OCI-LY7 (cell line): ENCODE measurements at regions not wholly inside any gene's neighbourhood (a gene's known extent, or its start where the extent isn't known, plus 50 kb on each side); places are given as distances from the start of the nearest gene placed in this dataset.

ENCODE experiments used
- BruUV-seq: library from RNA; stranded (reverse); fragments of 400-500 nt; replicated peaks from 2 replicates; lab custom pipeline; 2021; lab: Mats Ljungman, UMichigan
- CTCF ChIA-PET: fragments of 300-600 bp; sonication (Branson Sonifier 250); formaldehyde crosslinking; loops from one replicate; lab custom pipeline; 2022; ENCODE audit warnings: antibody characterized with exemption; ENCODE audit not compliant: unreplicated experiment; lab: Charles Lee
- POLR2A ChIA-PET: fragments of 300-600 bp; sonication (Branson Sonifier 250); formaldehyde crosslinking; loops from one replicate; lab custom pipeline; 2022; ENCODE audit warnings: antibody characterized with exemption; lab: Charles Lee
- DNase-seq: peaks from one replicate; pipeline ENCODE4 v3.0.0-alpha.2; 2015; ENCODE audit warnings: low spot score
- H2AFZ ChIP-seq: fragments of 200-600 bp; sonication (generic), shearing (Covaris generic); 2 replicates; pipeline ENCODE4 v1.6.1; 2014; ENCODE audit warnings: mild to moderate bottlenecking, antibody characterized with exemption, low read length, moderate library complexity
- H3K27ac ChIP-seq: fragments of 200-600 bp; sonication (generic); 2 replicates; pipeline ENCODE4 v1.5.1; 2014; ENCODE audit warnings: mixed run types, low read depth, mild to moderate bottlenecking, moderate library complexity, low read length, inconsistent platforms; ENCODE audit not compliant: poor library complexity, severe bottlenecking
- H3K36me3 ChIP-seq: fragments of 200-600 bp; sonication (generic); 2 replicates; pipeline ENCODE4 v1.6.1; 2014; ENCODE audit warnings: mild to moderate bottlenecking, antibody characterized with exemption, low read length, moderate library complexity, mixed read lengths; ENCODE audit not compliant: insufficient read depth
- H3K4me1 ChIP-seq: fragments of 200-600 bp; sonication (generic); 2 replicates; pipeline ENCODE4 v1.5.1; 2014; ENCODE audit warnings: mild to moderate bottlenecking, low read length; ENCODE audit not compliant: insufficient read depth, poor library complexity, severe bottlenecking
- H3K4me2 ChIP-seq: fragments of 200-600 bp; sonication (generic); 2 replicates; pipeline ENCODE4 v1.6.1; 2014; ENCODE audit warnings: mild to moderate bottlenecking, low read length
- H3K4me3 ChIP-seq: fragments of 200-600 bp; sonication (generic); 2 replicates; pipeline ENCODE4 v1.5.1; 2014; ENCODE audit warnings: mild to moderate bottlenecking, low read depth, low read length; ENCODE audit not compliant: poor library complexity, severe bottlenecking
- H3K79me2 ChIP-seq: fragments of 200-600 bp; sonication (generic); 2 replicates; pipeline ENCODE4 v1.6.1; 2016; ENCODE audit warnings: low read depth, mild to moderate bottlenecking, low read length, moderate library complexity, mixed read lengths; ENCODE audit not compliant: insufficient read depth
- H3K9me2 ChIP-seq: fragments of 200-600 bp; sonication (generic); 2 replicates; pipeline ENCODE4 v1.6.1; 2016; ENCODE audit warnings: mild to moderate bottlenecking, low read length, mixed read lengths; ENCODE audit not compliant: insufficient read depth
- H3K9me3 ChIP-seq: fragments of 200-600 bp; sonication (generic); 2 replicates; pipeline ENCODE4 v1.6.1; 2014; ENCODE audit warnings: mild to moderate bottlenecking, mixed run types, low read length, mixed read lengths
- H4K20me1 ChIP-seq: fragments of 200-600 bp; sonication (generic); 2 replicates; pipeline ENCODE4 v1.6.1; 2014; ENCODE audit warnings: mild to moderate bottlenecking, antibody characterized with exemption, low read length, moderate library complexity, mixed read lengths; ENCODE audit not compliant: insufficient read depth
- EZH2phosphoT487 ChIP-seq: fragments of 200-600 bp; sonication (generic); IDR thresholded peaks from 2 replicates; pipeline ENCODE4 v1.6.1; 2018; ENCODE audit warnings: low read depth, borderline replicate concordance, mild to moderate bottlenecking, mixed run types, antibody characterized with exemption, low read length, moderate library complexity, mixed read lengths
- intact Hi-C: fragments of 100-400 bp; cut with micrococcal nuclease; formaldehyde crosslinking; loops from one replicate; pipeline ENCODE4 v1.10.0; 2022; ENCODE audit not compliant: unreplicated experiment
- TF ChIP-seq, protein P1 (sequence below): fragments of 200-600 bp; sonication (generic); conservative IDR thresholded peaks from 2 replicates; pipeline ENCODE4 v1.5.1; 2014; ENCODE audit warnings: mild to moderate bottlenecking, antibody characterized with exemption, low read length, moderate library complexity, mixed read lengths

- ChIA-PET POLR2A (no interaction called here), CTCF (no interaction called here)
- H2AFZ ChIP-seq, result no peak overlapping the region
- no peak overlapping the region for H3K4me3 ChIP-seq
- intact Hi-C loops, result no loop called here
- H3K9me2 ChIP-seq, result no peaks in the 10 kb centered on the region
- no peaks in the 10 kb centered on the region for H3K79me2 ChIP-seq
- no peaks in the 10 kb centered on the region for H4K20me1 ChIP-seq
- no TSS peak for BruUV-seq
- DNase-seq, result no peak
- no peaks in the 10 kb centered on the region for H3K36me3 ChIP-seq
- H3K4me2 ChIP-seq, result no peak overlapping the region
- no peaks in the 10 kb centered on the region for H3K4me1 ChIP-seq
- TF ChIP-seq, protein P1, sequence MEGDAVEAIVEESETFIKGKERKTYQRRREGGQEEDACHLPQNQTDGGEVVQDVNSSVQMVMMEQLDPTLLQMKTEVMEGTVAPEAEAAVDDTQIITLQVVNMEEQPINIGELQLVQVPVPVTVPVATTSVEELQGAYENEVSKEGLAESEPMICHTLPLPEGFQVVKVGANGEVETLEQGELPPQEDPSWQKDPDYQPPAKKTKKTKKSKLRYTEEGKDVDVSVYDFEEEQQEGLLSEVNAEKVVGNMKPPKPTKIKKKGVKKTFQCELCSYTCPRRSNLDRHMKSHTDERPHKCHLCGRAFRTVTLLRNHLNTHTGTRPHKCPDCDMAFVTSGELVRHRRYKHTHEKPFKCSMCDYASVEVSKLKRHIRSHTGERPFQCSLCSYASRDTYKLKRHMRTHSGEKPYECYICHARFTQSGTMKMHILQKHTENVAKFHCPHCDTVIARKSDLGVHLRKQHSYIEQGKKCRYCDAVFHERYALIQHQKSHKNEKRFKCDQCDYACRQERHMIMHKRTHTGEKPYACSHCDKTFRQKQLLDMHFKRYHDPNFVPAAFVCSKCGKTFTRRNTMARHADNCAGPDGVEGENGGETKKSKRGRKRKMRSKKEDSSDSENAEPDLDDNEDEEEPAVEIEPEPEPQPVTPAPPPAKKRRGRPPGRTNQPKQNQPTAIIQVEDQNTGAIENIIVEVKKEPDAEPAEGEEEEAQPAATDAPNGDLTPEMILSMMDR, result no peak
- TF ChIP-seq EZH2phosphoT487, result no peak
- no peaks in the 10 kb centered on the region for H3K9me3 ChIP-seq
- H3K27ac ChIP-seq, result no peak overlapping the region
These were observed 90.2 kb upstream of the SSTR4 start for GRCh38 chr20:22944936-22945335.

- no TSS peak for BruUV-seq
- Histone ChIP-seq H2AFZ (no peak overlapping the region), H3K4me2 (no peak overlapping the region), H3K27ac (no peak overlapping the region), H3K9me2 (no peaks in the 10 kb centered on the region), H3K4me3 (no peak overlapping the region), H3K36me3 (no peaks in the 10 kb centered on the region), H4K20me1 (no peaks in the 10 kb centered on the region), H3K9me3 (no peaks in the 10 kb centered on the region), H3K4me1 (no peaks in the 10 kb centered on the region), H3K79me2 (no peaks in the 10 kb centered on the region)
- ChIA-PET POLR2A (interaction anchor here (0.6 kb wide), 1 partner anchor 1812 kb away, joined by 4 read pairs; no protein-coding TSS in a partner anchor), CTCF (no interaction called here)
- DNase-seq, result no peak
- intact Hi-C loops, result no loop called here
- no peak for TF ChIP-seq EZH2phosphoT487
- TF ChIP-seq, protein P1, result no peak
These were observed 88.5 kb upstream of the SSTR4 start for GRCh38 chr20:22946596-22946995.

DNA sequence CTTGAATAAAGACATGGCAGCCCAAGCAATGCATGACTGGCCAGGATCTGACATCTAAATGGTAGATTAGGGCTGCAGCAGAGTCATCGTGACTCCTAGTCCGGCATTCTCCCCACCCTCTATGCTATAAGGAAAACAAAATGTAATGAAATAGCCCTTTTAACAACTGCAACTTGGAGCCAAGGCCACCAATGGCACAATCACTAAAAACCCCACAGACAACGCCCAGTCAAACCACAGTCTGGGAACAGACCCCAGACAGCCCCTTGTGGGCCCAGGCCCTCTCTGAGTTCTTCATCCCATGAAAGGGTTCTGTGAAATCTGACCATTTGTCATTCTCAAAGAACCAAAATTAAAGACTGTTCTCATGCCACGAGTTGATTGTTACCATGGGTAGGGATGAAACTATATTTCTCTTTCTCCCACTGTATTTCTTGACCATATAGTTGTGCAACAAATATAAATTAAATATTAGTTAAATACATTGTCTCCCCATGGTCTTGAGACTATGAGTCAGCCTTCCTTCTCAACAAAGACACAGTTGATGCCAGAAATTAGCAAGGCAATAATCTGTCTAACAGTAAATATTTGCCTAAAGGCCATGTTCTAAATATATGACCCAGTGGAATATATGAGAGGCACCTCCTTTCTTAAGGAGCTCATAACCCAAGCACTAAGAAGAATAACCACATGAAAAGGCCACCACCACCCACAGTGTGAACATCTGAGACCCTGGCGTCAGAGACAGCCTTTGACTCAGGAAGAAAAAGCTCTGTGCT is 85.6 kb upstream of the SSTR4 start:
- TF ChIP-seq EZH2phosphoT487, result no peak
- TF ChIP-seq, protein P1, result no peak
- CTCF ChIA-PET, result no interaction called here
- intact Hi-C loops, result no loop called here

More for the DNA sequence above, 85.6 kb upstream of the SSTR4 start:
- Histone ChIP-seq H3K4me1 (no peaks in the 10 kb centered on the region), H4K20me1 (no peaks in the 10 kb centered on the region), H3K79me2 (no peaks in the 10 kb centered on the region), H2AFZ (no peak overlapping the region), H3K4me3 (no peak overlapping the region), H3K27ac (no peak overlapping the region), H3K4me2 (no peak overlapping the region), H3K9me3 (no peaks in the 10 kb centered on the region), H3K9me2 (no peaks in the 10 kb centered on the region), H3K36me3 (no peaks in the 10 kb centered on the region)
- no TSS peak for BruUV-seq
- DNase-seq, result no peak
- POLR2A ChIA-PET, result no interaction called here
